Fibroblast of skin of abdomen (primary cell): ENCODE measurements at regions not wholly inside any gene's neighbourhood (a gene's known extent, or its start where the extent isn't known, plus 50 kb on each side); places are given as distances from the start of the nearest gene placed in this dataset.
"Not testable (repeated sequence)": the region's sequence is repeated elsewhere in the genome, so short reads cannot be mapped to it uniquely, and the experiment has no call there.

ENCODE experiments used
- DNase-seq: peaks from one replicate; pipeline ENCODE4 v3.0.0-alpha.2; 2013

DNA sequence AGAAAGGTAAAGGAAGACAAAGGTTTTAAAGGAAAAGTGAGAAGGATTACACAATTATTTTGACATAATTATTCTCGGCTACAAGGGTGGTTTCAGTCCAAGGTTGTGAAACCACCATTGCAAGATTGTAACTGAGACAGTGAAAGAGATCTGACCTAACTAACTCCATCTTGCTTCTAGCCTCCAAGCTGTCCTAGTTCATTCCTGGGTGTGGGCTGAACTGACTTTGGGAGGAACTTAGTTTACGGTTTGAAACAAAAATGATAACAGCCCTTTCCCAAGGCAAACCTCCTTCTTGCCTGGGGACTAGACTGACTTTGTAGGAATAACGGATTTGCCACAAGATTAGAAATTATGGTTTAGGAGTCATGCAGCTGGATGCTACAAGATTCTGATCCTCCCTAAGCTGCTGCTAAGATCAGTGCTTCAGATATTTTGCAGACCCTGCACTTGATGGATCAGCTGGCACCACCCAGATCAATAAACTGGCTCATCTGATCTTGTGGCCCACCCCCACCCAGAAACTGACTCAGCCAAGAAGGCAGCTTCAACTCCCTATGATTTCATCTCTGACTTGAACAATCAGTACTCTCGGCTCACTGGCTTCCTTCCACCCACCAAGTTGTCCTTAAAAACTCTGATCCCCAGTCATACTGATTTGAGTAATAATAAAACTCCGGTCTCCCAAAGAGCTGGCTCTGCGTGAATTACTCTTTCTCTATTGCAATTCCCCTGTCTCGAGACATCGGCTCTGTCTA is 57.7 kb upstream of the AADACL2 start:
- DNase-seq = no peak

DNA sequence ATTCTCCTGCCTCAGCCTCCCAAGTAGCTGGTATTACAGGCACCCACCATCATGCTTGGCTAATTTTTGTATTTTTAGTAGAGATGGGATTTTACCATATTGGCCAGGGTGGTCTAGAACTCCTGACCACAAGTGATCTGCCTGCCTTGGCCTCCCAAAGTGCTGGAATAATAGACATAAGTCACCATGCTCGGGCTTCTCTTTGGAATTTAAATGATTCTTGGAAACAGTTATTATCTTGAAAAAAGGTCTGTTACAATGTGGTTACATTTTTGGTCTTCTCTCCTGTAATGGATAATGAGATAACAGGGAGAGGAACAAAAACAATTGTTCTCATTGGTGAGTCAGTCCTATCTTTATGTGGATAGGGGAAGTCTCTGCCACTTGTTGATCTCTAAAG is 59.8 kb upstream of the AADACL2 start:
- no peak for DNase-seq

- DNase-seq = not testable (repeated sequence)
Observed at GRCh38 chr3:151667762-151668161, 66.0 kb upstream of the AADACL2 start.

DNA sequence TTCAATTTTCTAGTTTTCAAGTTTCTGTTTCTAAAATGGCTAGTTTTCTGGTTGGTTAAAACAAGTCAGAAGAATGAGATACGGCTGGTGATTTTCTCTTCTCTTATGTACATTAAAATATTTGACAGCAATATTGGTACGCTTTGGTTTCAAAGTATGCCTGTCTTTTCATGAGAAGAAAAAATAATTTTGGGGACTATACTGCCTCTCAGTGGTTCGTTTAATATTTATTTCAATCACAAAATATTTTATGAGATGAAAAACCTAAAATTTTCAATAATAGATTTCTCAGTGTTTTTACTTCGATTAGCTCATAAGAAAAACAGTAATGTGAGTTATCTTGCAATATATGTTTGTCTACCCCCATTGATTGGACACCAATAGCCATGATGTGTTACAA is 72.8 kb upstream of the AADACL2 start:
- peak; percentile 38 for DNase-seq

DNA sequence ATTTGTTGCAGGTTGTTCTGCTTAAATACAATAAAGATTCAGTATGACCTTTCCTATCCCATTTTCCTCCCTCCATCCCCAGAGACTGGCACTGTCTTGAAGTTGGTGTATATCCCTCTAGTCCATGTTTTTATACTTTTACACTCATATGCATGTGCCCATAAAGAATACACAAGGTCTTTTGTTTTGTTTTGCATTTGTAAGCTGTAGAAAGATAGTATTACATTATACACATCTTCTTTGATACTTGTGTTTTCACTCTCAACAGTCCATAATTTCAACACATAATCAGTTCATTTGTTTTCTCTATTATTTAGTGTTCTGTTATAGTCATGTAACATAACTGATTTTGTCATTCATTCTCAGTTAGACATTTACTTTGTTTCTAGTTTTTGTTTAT is 88.7 kb upstream of the AADACL2 start:
- no peak for DNase-seq

DNA sequence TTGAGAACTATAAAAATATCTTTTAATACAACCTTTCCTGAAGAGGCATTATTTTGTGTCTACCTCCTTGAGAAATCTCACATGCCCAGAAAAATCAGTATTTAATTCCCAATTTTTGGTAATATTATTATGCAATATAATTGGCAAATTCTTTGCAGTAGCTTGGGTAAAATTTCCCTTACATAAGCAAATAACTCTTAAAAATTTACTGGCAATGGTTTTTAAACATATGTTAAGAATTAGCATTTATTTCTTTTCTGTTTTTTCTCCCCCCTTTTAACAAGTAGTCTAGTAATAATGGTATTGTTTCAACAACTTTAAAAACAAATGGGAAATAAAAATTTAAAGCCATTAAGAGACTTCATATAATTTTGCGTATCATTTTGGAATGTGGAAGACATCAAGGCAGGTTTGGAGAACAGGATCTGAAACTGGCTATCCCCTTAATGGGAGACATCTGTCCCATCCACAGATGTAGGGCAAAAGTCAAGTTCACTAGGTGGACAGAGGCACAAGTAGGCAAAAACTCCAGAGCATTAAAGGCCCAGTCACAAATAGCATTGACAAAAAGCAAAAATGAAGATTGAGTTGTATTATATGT is 89.6 kb upstream of the AADACL2 start:
- no peak for DNase-seq

DNA sequence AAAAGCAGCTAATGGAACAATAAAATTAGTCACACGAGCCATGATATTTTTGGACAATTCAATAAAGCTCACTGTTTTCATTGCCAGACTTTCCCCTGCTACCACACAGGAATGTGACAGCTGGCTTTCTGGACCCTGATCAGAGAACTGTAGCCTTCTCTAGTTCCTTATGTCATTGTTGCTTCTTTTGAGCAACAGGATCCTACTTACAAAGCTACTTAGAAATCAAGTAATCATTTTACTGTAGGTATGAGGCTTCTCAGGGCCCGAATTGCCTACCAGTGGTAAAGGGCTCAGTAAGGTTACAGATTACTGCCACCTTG is 94.3 kb upstream of the AADACL2 start:
- DNase-seq = no peak

GRCh38 chr3:151638555-151639417 is 94.9 kb upstream of the AADACL2 start:
- no peak for DNase-seq

DNA sequence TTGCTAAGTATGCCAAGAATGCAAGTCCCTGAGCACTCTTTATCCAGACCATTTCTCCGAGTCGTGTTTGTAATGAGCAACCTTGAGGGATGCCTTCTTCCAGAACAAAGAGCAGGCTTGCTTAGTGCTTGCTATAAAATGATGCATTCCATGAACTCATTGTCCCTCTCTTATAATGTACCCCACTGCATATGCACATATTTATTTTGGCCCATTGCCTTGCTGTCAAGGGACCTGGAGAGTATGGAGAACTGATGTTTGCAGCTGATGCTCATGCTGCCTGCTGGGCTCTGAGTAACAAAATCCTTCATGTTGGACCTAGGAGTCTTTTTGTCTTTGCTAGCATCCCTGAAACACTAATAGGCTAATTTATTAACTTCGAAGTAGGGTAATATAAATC is 97.8 kb upstream of the AADACL2 start:
- no peak for DNase-seq

DNA sequence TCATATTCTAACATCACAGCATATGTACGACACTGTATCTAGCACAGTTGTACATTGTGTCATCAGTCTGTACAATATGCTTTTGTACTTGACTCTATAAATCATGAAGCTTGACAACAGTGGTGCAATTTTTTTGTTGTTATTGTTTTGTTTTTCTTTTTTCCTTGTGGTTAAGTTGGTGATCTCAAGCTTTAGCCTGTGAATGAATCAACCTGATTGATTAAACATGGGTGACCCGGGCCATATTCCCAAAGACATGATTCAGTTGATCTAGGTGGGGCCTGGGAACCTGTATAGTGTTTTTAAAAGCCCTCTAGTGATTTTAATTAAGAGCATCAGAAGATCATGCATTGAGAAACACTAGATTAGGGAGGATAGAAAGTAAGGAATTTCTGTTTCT is 101.8 kb upstream of the AADACL2 start:
- no peak for DNase-seq

DNA sequence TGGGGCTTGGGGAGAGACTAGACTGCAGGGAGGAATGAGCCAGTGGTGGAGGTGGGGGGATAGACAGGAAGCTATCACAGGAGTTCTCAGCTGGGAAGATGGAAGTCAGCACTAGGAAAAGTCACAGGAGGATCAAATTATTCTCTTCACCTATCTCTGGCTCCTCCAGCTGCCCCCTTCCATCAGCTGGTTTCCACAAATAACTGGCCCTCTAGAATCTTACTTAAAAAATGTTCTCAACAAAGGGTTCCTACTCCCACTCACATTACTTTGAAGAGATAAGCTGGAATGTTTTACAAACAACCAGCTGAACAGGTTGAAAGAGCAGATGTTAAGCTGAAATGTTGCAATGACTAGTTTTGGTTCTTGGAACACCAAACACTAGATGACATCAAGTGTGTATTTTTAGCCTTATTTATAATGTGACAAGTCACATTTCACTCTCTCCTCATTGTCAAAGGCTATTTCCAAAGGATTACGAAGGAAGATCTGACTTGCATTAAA is 102.7 kb upstream of the AADACL2 start:
- peak; percentile 34 for DNase-seq

DNA sequence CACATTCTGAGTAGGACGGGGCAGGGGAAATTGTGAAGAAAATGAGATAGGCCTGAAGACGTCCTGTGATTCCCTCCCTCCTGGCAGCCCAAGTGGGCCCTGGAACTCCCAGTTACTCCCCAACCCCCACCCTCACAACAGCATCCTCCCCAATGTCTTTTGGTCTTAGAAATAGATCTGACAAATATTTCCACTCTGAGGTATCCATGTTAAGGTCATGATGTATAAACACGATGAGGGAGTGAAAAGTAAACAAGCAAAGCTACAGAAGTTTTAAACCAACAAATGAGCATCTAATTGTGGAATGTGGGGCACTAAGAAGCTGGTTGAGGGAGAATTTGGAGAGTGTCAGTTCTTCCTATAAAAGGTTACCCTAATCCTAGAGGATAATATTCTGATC is 103.7 kb upstream of the AADACL2 start:
- DNase-seq = no peak

- no peak for DNase-seq
Observed at GRCh38 chr3:151625586-151625985, 108.1 kb upstream of the AADACL2 start.

DNA sequence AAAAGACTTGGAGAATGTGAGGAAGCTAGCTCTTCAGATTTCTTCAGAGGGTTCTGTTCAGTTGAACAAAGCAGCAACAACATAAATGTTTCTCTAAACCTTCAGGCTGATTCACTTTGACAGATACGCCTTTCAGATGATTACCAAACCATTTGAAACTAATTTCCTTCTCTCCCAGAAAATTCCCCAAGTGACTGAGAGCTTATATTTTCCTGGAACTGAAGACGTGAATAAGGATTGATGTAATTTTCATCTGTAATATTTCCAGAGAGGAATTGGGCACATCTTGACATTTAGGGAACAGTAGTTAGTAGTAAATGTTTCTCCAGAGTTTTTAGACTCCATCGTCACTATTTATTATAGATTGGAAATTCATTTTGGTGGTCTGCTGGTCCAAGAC is 108.6 kb upstream of the AADACL2 start:
- DNase-seq = peak; percentile 29

- no peak for DNase-seq
Observed at GRCh38 chr3:151620071-151620470, 113.7 kb upstream of the AADACL2 start.

- no peak for DNase-seq
Observed at GRCh38 chr3:151615464-151615863, 118.3 kb upstream of the AADACL2 start.

DNA sequence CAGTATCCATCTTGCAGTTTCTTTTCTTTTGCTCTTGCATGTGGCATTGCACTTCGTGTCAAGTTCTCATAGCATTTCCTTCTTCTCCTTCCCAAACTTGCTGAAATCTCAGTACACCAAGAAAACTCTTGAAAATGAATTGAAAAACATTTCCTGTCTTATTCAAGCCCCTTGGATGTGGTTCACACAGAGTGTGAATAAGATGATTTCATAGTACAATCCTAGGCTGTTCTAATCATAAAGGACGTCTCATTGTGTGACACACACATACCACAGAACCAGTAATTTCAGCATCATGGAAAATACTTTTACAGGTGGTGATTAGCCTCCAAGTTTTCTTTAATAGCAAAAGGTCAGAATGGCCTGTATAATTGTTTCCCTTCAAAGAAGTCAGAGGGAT is 121.6 kb upstream of the AADACL2 start:
- DNase-seq = no peak

- no peak for DNase-seq
Observed at GRCh38 chr3:151611419-151611818, 122.3 kb upstream of the AADACL2 start.

- DNase-seq = no peak
Observed at GRCh38 chr3:151609491-151609890, 124.2 kb upstream of the AADACL2 start.

DNA sequence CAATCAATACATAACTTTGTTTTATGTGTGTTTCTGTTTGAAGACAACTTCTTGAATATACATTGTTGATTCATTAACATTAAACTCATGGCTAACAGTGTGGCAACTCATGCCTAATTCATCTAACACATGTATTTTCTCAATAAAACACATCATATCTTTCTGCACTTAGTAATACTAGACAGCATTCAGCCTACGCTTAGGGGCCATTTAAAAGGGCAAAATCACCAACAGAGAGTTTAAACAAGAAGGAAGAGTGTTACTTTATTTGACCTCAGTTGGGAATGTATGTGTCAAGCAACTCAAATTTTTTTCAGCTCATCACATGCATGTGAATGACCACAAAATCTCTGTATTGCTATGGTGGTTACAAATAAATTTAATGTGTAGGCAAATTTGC is 128.8 kb upstream of the AADACL2 start:
- DNase-seq = peak; percentile 53

DNA sequence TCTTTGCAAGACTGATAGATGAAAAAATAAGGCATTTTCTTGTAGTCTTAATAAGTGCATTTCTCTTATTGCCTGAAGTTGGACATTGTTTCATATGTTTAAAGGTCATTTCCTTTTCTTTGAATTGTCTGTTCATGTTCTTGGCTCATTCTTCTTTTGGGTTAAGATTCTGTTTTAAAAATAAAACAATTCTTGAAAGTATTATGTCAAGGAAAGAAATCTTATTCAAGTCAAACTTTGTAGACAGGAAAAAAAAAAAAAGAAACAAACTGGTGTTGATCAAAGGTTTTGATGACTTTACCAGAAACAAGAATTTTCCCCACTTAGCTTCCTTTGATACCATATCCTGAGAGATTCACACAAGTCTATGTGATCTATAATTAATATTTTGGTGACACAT is 132.9 kb upstream of the AADACL2 start:
- DNase-seq = no peak

- DNase-seq = no peak
Observed at GRCh38 chr3:151599103-151599672, 134.5 kb upstream of the AADACL2 start.

DNA sequence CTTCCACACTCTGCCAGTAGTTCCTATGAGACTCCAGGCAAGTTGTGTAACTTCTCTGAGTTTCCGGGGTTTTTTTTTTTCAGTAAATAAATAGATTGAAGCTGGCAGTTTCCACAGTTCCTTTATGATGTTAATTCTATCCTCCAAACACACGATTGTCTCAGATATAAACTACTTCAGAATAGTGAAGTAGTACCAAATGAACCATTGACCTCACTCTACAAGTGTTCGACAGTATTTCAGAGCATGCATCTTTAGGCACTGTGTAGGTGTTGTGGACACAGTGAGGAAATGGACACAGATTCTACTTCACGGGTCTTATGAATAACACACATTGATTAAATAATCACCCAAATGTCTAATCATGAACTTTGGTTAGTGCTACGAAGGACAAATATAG is 136.1 kb upstream of the IGSF10 start:
- DNase-seq = no peak
